Cardiac septum (tissue), 1 donor: ENCODE measurements at regions not wholly inside any gene's neighbourhood (a gene's known extent, or its start where the extent isn't known, plus 50 kb on each side); places are given as distances from the start of the nearest gene placed in this dataset.

Experiments used
- DNase-seq: peaks from one replicate; pipeline ENCODE4 v3.0.0-alpha.2; 2020; ENCODE audit warnings: low spot score
- intact Hi-C: fragments of 100-400 bp; cut with DNase I; formaldehyde crosslinking; loops from one replicate; pipeline ENCODE4 v1.14.0; 2022
- donor health status: DM: no; HTN: no; CAD: no.

DNA sequence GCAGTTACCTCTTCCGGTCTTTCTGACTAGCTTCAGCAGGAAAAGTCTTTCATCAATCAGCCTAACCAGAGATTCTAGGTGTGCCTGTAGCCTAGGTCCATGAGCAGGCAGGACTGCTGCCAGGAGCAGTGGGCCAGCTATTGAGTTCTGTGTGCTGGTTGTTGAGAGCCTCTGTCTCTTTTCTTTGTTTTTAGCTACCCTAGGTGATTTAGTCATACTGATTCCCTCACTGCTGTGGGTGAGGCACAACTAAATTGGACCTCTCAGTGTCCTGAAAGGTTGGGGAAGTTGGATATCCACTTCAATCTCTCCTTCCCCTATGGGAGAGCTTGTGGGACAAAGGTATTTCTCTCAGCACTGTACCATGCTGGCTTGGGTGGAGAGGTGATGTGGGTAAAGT, 354.9 kb downstream of the GPAT3 start:
- intact Hi-C loops = no loop called here
- DNase-seq = no peak

- DNase-seq = no peak
- intact Hi-C loops = no loop called here
Measured at GRCh38 chr4:83890231-83890630, 354.3 kb downstream of the GPAT3 start.

GRCh38 chr4:83889802-83890201, 353.9 kb downstream of the GPAT3 start:
- intact Hi-C loops = no loop called here
- DNase-seq = no peak

- no peak for DNase-seq
- intact Hi-C loops = no loop called here
Measured at GRCh38 chr4:83885256-83886182, 349.6 kb downstream of the GPAT3 start.

- DNase-seq = no peak
- intact Hi-C loops = no loop called here
Measured at GRCh38 chr4:83876047-83876446, 340.1 kb downstream of the GPAT3 start.

GRCh38 chr4:83875437-83875836, 339.5 kb downstream of the GPAT3 start:
- intact Hi-C loops = no loop called here
- no peak for DNase-seq

- intact Hi-C loops = no loop called here
- no peak for DNase-seq
Measured at GRCh38 chr4:83873996-83874395, 338.1 kb downstream of the GPAT3 start.

DNA sequence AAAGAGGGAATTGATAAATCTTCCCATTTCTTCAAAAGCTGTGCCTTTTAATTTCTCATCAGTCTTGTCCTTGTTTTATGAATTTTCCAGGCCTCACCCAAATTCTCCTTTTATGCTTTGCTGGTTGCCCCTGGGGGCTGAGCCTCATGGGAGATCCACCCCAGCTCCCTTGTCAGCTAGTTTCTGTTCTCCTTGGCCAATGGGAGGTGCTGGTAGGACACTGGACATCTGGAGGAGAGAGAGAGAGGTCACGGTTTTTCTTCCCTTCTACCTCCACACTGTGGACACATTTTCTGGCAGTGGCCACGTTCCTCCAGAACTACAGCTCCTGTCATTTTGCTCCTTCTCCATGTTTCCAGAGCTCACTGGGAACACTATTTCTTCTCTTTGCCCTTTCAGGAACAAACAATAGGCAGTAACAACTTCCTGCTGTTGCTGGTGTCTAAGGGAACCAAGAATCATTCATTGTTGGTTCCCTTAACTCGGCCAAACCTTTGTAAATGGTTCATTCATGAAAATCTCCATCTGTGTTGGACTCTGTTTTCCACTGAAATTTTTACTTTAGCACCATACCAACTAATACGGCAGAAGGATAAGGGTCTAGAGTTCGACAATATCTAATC, 334.5 kb downstream of the GPAT3 start:
- DNase-seq = no peak
- intact Hi-C loops = no loop called here

DNA sequence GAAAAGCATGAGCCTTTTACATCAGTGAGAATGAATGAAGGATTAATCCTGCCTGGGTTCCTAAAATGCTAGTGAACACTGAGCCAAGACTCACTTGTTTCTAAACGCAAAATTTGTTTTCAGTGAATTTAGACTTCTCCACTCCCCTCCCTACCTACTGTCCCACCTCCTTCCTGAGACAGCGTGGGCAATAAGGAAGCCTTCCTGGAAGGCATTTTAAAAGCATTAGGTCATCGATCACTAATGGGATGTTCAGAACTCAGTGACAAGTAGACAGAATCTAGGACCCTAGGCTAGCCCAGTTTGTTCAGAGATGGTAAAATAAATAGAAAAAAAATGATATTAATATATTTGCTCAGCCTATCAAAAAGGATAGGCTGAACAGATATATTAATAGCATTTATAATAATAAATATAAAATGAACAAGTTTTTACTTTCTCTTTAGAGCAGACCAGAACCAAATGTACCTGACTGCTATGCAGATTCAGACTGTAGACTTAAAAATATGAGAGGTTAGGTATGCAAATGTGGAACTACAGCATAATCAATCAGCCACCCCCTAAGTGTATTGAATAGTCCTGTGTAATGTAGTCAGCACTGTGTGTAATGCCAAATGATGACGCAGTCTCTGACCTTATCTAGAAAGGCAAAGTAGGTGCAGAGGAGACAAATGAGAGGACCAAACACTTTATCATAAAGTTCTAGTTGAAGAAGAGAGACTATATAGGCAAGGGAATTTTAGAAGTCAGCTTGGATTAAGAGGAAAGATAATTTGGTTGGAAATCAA, 331.1 kb downstream of the GPAT3 start:
- intact Hi-C loops = no loop called here
- DNase-seq = no peak

- no peak for DNase-seq
- intact Hi-C loops = no loop called here
Measured at GRCh38 chr4:83865417-83866150, 329.7 kb downstream of the GPAT3 start.

DNA sequence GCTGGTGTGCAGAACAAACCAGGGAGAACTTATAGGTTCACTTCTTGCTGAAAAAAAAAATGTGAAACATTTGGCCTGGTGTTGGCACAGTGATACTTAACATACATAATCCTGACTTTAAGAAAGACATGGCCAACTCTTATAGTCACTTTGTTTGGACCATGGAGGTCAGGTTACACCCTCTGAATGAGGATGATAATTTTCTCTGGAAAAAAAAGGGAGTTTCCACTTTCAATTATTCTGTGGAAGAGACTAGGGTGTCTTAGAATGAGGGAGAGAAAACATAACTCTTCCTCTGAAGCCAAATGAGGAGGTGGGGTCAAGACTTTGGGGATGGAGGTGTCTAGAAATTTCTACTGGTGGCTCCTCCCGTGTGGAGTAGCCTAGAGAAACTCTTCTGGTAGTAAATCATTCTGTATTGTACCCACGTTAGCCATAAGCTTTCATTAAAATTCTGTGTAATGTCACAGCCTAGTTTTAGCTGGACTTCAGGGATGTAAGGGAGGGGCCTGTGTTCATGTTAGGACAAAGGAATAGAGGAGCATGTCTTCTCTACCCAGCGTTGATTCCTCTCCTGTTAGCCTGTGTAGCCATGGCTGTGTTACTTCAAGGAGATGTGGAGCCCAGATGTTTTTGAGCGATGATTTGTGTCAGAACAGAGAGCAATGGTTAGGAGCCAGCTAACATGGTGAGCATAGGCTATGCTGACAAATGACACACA, 328.3 kb downstream of the GPAT3 start:
- intact Hi-C loops = no loop called here
- DNase-seq = no peak

- DNase-seq = no peak
- intact Hi-C loops = no loop called here
Measured at GRCh38 chr4:83862471-83862870, 326.6 kb downstream of the GPAT3 start.

DNA sequence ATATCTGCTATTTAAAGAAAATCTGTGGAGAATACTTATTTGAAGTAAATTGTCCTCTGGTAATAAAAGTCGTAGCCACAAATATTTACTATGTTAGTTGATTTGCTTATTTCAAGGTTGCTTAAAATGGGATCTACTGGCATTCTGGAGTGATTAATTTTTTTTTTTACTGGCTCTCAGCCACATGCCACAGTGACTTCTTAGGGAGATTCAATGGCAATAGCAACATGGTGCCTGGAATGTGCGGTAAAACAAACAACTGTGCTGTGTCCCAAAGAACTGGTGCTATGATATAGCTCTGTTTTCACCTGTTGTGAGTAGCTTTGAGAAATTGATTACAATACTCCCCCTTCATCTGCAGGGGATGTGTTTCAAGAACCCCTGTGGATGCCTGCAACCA, 324.3 kb downstream of the GPAT3 start:
- no peak for DNase-seq
- intact Hi-C loops = no loop called here

GRCh38 chr4:83858131-83858530, 322.2 kb downstream of the GPAT3 start:
- intact Hi-C loops = no loop called here
- no peak for DNase-seq

DNA sequence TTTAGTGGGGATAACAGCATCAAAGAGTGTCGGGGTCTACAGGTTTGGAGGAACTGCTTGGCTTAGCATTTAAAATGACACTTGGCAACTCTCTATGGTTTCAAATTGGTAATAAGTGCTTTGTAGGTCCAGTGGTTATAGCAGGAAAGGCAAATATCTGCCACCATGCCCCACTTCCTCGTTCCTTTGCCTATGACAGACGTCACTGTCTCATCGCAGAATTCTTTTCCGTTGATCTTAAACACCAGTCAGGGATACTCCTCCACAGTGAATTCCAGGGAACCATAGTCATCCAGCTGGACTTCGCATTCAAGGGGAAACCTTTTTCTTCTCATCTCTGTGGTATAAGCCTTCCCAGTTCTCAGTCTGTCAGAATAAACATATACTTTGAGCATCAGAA, 319.1 kb downstream of the GPAT3 start:
- DNase-seq = no peak
- intact Hi-C loops = no loop called here

DNA sequence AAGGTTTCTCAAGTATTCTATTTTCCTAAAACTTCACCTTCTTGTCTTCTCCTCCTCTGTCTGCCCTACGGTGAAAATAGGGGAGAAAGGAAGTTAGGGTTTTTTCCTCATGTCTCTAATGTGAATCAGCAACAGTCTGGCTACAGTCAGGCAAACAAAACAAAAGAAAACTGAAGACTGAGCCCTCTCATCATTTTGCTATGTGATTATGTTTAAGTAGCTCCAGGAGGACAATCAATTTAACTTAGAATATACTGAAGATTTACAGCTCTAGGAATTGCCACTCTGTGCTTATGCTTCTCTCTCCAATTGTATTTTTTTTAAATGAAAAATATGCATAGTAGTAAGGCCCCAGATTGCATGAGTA, 316.2 kb downstream of the GPAT3 start:
- intact Hi-C loops = no loop called here
- no peak for DNase-seq

GRCh38 chr4:83851261-83852084, 315.6 kb downstream of the GPAT3 start:
- intact Hi-C loops = no loop called here
- DNase-seq = no peak

- intact Hi-C loops = no loop called here
- no peak for DNase-seq
Measured at GRCh38 chr4:83850435-83850834, 314.5 kb downstream of the GPAT3 start.
